ENCODE measurements at regions not wholly inside any gene's neighbourhood (a gene's known extent, or its start where the extent isn't known, plus 50 kb on each side); places are given as distances from the start of the nearest gene placed in this dataset.

GRCh38 chr6:80454197-80454596 is 347.7 kb downstream of the BCKDHB start:
- TF ChIP-seq POLR2A (IDR thresholded peaks at IDR 0.05; ENCODE audit: low read length) (no peak), GATA1 (IDR thresholded peaks at IDR 0.05; ENCODE audit: low read depth, low read length) (no peak)

Data from erythroblast (primary cell).